ENCODE measurements at regions not wholly inside any gene's neighbourhood (a gene's known extent, or its start where the extent isn't known, plus 50 kb on each side); places are given as distances from the start of the nearest gene placed in this dataset.

GRCh38 chr13:73245246-73245645, 186.4 kb downstream of the KLF5 start:
- no peak for TF ChIP-seq CTCF (IDR thresholded peaks at IDR 0.05; ENCODE audit: insufficient read depth, low read depth, low read length, missing control alignments)
- DNase-seq (ENCODE audit: low read depth), result no peak
- no peak overlapping the region for H3K4me3 ChIP-seq (ENCODE audit: low read length)

- DNase-seq (ENCODE audit: low read depth), result no peak
- no peak for TF ChIP-seq CTCF (IDR thresholded peaks at IDR 0.05; ENCODE audit: insufficient read depth, low read depth, low read length, missing control alignments)
- H3K4me3 ChIP-seq (ENCODE audit: low read length), result no peak overlapping the region
Measured at GRCh38 chr13:73244467-73244866, 185.7 kb downstream of the KLF5 start.

GRCh38 chr13:73242515-73243015, 183.8 kb downstream of the KLF5 start:
- DNase-seq (ENCODE audit: low read depth), result no peak
- no peak for TF ChIP-seq CTCF (IDR thresholded peaks at IDR 0.05; ENCODE audit: insufficient read depth, low read depth, low read length, missing control alignments)

GRCh38 chr13:73240193-73240592, 181.4 kb downstream of the KLF5 start:
- TF ChIP-seq CTCF (IDR thresholded peaks at IDR 0.05; ENCODE audit: insufficient read depth, low read depth, low read length, missing control alignments), result no peak
- no peak for DNase-seq (ENCODE audit: low read depth)
- H3K4me3 ChIP-seq (ENCODE audit: low read length), result no peak overlapping the region

More at GRCh38 chr13:73242515-73243015, 183.8 kb downstream of the KLF5 start:
- H3K4me3 ChIP-seq (ENCODE audit: low read length), result no peak overlapping the region

GRCh38 chr13:73235385-73235784, 176.6 kb downstream of the KLF5 start:
- no peak overlapping the region for H3K4me3 ChIP-seq (ENCODE audit: low read length)
- no peak for DNase-seq (ENCODE audit: low read depth)
- TF ChIP-seq CTCF (IDR thresholded peaks at IDR 0.05; ENCODE audit: insufficient read depth, low read depth, low read length, missing control alignments), result no peak

- TF ChIP-seq CTCF (IDR thresholded peaks at IDR 0.05; ENCODE audit: insufficient read depth, low read depth, low read length, missing control alignments), result no peak
- DNase-seq (ENCODE audit: low read depth), result no peak
- H3K4me3 ChIP-seq (ENCODE audit: low read length), result no peak overlapping the region
Measured at GRCh38 chr13:73231471-73231870, 172.7 kb downstream of the KLF5 start.

- peak; percentile 64 for DNase-seq (ENCODE audit: low read depth)
- no peak overlapping the region for H3K4me3 ChIP-seq (ENCODE audit: low read length)
- TF ChIP-seq CTCF (IDR thresholded peaks at IDR 0.05; ENCODE audit: insufficient read depth, low read depth, low read length, missing control alignments), result no peak
Measured at GRCh38 chr13:73230716-73231115, 171.9 kb downstream of the KLF5 start.
